Osteocyte (in vitro differentiated cells): ENCODE measurements at regions not wholly inside any gene's neighbourhood (a gene's known extent, or its start where the extent isn't known, plus 50 kb on each side); places are given as distances from the start of the nearest gene placed in this dataset.
"Not testable (repeated sequence)": the region's sequence is repeated elsewhere in the genome, so short reads cannot be mapped to it uniquely, and the experiment has no call there.

Experiments used
- DNase-seq: peaks from one replicate; pipeline ENCODE4 v3.0.0; 2021; ENCODE audit warnings: mixed read lengths; ENCODE audit not compliant: unreplicated experiment; ENCODE audit errors: extremely low spot score
- H3K27ac Mint-ChIP-seq: one replicate; pipeline ENCODE4 v1.8.0; 2021; ENCODE audit warnings: mild to moderate bottlenecking, mixed read lengths; ENCODE audit not compliant: unreplicated experiment
- H3K27me3 Mint-ChIP-seq: one replicate; pipeline ENCODE4 v1.8.0; 2021; ENCODE audit warnings: mixed read lengths; ENCODE audit not compliant: unreplicated experiment
- H3K36me3 Mint-ChIP-seq: one replicate; pipeline ENCODE4 v1.8.0; 2021; ENCODE audit warnings: mixed read lengths; ENCODE audit not compliant: unreplicated experiment
- H3K4me1 Mint-ChIP-seq: one replicate; pipeline ENCODE4 v1.8.0; 2021; ENCODE audit warnings: mixed read lengths; ENCODE audit not compliant: unreplicated experiment
- H3K4me3 Mint-ChIP-seq: one replicate; pipeline ENCODE4 v1.8.0; 2021; ENCODE audit warnings: mild to moderate bottlenecking, moderate library complexity, mixed read lengths; ENCODE audit not compliant: unreplicated experiment
- H3K9me3 Mint-ChIP-seq: one replicate; pipeline ENCODE4 v1.8.0; 2021; ENCODE audit warnings: mixed read lengths; ENCODE audit not compliant: unreplicated experiment
- CTCF ChIP-seq: fragments of 200-600 bp; sonication (generic); IDR thresholded peaks from 2 replicates; pipeline ENCODE4 v1.5.0; 2021; ENCODE audit warnings: antibody characterized with exemption, mild to moderate bottlenecking, moderate library complexity

- Mint-ChIP-seq H3K4me3 (no peak overlapping the region), H3K36me3 (no peaks in the 10 kb centered on the region), H3K27me3 (peaks cover 9% of the 10 kb centered on the region), H3K4me1 (no peaks in the 10 kb centered on the region), H3K9me3 (no peaks in the 10 kb centered on the region), H3K27ac (no peak overlapping the region)
- no peak for DNase-seq
- no peak for TF ChIP-seq CTCF
These were observed 1178.0 kb downstream of the REEP3 start for GRCh38 chr10:64699244-64699643.

DNA sequence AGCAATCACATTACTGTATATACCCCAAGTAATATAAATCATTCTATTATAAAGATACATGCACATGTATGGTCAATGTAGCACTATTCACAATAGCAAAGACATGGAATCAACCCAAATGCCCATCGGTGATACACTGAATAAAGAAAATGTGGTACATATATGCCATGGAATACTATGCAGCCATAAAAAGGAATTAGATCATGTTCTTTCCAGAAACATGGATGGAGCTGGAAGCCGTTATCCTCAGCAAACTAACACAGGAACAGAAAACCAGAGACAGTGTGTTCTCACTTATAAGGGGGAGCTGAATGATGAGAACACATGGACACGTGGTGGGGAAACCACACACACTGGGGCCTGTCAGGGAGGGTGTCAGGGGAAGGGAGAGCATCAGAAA is 1180.9 kb downstream of the REEP3 start:
- not testable (repeated sequence) for H3K9me3 Mint-ChIP-seq, H3K4me1 Mint-ChIP-seq, H3K27me3 Mint-ChIP-seq, DNase-seq, H3K4me3 Mint-ChIP-seq, H3K36me3 Mint-ChIP-seq, H3K27ac Mint-ChIP-seq

GRCh38 chr10:64708884-64709681 is 1187.9 kb downstream of the REEP3 start:
- no peak overlapping the region for H3K4me3 Mint-ChIP-seq
- H3K27ac Mint-ChIP-seq, result no peak overlapping the region
- no peak for TF ChIP-seq CTCF
- H3K4me1 Mint-ChIP-seq, result no peaks in the 10 kb centered on the region
- no peak for DNase-seq
- H3K27me3 Mint-ChIP-seq, result peaks cover 2% of the 10 kb centered on the region
- no peaks in the 10 kb centered on the region for H3K9me3 Mint-ChIP-seq
- no peaks in the 10 kb centered on the region for H3K36me3 Mint-ChIP-seq

GRCh38 chr10:64726466-64726865 is 1205.3 kb downstream of the REEP3 start:
- no peak overlapping the region for H3K27ac Mint-ChIP-seq
- H3K36me3 Mint-ChIP-seq, result no peaks in the 10 kb centered on the region
- H3K4me3 Mint-ChIP-seq, result no peak overlapping the region
- H3K4me1 Mint-ChIP-seq, result no peaks in the 10 kb centered on the region
- DNase-seq, result no peak
- no peaks in the 10 kb centered on the region for H3K27me3 Mint-ChIP-seq
- TF ChIP-seq CTCF, result no peak
- no peaks in the 10 kb centered on the region for H3K9me3 Mint-ChIP-seq

DNA sequence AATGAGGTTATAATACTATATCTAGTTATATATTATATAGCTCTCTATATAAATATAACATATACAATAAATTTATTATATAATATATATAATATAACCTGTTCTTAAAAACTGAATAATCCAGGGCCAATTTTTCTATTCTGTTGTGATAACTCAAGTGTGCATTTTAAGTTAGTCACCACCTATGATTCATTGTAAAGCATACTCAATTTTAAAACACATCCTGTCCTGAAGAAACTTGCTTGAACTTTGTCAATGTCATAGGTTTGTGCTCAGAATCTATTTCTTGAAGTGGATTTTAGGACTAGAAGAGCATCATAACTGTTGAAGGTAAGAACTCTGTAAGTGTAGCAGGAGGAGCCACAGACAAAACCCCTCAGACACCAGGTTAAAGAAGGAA is 1209.8 kb downstream of the REEP3 start:
- no peak for DNase-seq
- Mint-ChIP-seq H3K4me1 (peaks cover 2% of the 10 kb centered on the region), H3K27ac (no peak overlapping the region), H3K4me3 (no peak overlapping the region), H3K36me3 (no peaks in the 10 kb centered on the region), H3K9me3 (no peaks in the 10 kb centered on the region), H3K27me3 (peaks cover 2% of the 10 kb centered on the region)
- TF ChIP-seq CTCF, result no peak
